Stimulated activated CD4-positive, alpha-beta T cell treated with anti-CD3 and anti-CD28 coated beads, Interleukin-4, amount 100 ng/mL, for 48 hours (primary cell): ENCODE measurements at regions not wholly inside any gene's neighbourhood (a gene's known extent, or its start where the extent isn't known, plus 50 kb on each side); places are given as distances from the start of the nearest gene placed in this dataset.
"Not testable (repeated sequence)": the region's sequence is repeated elsewhere in the genome, so short reads cannot be mapped to it uniquely, and the experiment has no call there.

Experiments
- DNase-seq, 2 donors: peaks; one replicate each; pipeline ENCODE4 v3.0.0-alpha.2; 2020; ENCODE audit warnings: low read depth in 2 of 2

- DNase-seq = no peak
Observed at GRCh38 chr19:27851543-27852060, 1361.3 kb downstream of the UQCRFS1 start.

GRCh38 chr19:27851002-27851481 is 1361.9 kb downstream of the UQCRFS1 start:
- no peak for DNase-seq

GRCh38 chr19:27846944-27847343 is 1366.0 kb downstream of the UQCRFS1 start:
- DNase-seq = no peak

DNA sequence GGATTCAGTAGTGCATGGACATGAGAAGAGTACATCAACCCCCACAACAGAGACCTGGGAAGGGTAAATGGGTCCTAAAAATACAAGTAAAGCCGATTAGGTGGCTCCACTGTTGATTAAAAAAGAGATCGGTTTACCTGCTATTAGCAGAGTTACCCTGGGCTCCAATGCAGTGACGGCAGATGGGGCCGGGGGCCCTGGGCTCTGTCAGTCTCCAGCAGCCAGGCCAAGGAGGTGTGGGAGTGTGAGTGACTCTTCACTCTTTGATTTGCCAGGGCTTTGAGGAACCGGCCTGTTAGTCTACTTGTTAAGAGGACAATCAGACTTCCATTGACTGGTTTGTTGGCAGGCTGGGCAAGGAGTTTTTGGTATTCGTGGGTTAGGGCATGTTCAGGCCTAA is 1368.7 kb downstream of the UQCRFS1 start:
- DNase-seq = no peak

- DNase-seq = no peak
Observed at GRCh38 chr19:27843861-27844260, 1369.1 kb downstream of the UQCRFS1 start.

DNA sequence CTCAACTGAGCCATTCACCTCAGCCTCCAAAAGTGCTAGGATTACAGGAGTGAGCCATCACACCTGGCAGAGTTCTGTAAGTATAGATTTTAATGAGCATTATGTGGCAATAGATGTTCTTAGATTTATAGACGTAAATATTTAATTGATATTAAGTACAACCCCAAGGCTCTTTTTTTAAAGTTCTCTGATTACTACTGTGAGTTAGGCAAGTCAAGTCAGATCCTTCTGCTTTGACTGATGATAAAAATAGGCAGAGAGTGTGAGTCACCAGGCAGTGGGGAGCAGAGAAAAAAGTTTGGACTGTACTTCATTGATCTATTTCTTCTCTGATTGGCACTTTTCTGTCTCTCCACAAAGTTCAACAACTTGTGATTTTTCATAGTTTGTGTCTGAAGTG is 1379.9 kb downstream of the UQCRFS1 start:
- no peak for DNase-seq

DNA sequence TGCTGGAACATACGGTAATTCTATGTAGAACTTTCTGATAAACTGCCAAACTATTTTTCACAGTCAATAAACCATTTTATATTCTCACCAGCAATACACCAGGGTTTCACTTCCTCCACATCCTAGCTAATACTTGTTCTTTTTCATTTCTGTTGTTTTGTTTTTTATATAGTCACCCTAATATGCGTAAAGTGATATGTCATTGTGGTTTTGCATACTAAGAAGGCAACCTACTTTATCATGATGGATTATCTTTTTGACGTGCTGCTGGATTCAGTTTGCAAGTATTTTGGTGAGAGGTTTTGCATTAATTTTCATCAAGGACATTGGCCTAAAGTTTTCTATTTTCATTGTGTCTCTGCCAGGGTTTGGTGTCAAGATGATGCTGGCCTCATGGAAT is 1384.1 kb downstream of the UQCRFS1 start:
- DNase-seq = no peak

DNA sequence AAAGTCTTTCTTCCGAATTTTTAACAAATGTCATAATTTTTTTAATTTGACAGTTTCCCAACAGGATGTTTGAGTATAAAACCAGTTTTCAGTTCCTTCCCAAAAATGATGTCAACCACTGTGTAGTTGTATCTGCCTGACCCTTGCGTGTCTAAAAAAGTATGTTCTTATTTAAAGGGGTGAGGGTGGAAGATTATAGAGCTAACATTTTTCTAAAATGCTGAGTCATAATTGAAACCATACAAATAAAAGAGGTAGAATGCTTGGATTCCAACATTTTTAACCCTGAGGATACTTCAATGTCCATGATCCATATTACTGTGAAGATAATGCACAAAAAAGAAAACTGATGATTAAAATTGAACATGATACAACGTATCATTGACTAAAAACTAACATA is 1388.8 kb downstream of the UQCRFS1 start:
- no peak for DNase-seq

DNA sequence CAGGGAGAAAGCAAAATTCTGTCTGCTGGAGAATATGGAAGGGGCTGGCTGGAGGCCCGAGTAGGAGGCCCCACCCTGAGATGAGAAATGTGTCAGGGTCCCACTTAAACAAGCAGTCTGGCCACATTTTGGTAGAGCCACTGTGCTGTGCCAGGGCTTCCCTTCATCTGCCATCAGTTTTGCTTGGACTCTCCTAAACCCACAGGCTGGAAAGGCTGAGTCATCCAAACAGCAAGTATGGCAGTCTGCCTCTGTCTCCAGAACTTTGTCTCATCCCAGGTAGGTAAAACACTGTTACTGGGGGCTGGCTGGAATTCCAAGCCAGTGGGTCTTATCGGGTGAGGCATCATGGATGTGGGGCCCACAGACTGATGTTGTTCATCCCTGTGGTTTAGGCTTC is 1390.6 kb downstream of the UQCRFS1 start:
- DNase-seq = no peak

DNA sequence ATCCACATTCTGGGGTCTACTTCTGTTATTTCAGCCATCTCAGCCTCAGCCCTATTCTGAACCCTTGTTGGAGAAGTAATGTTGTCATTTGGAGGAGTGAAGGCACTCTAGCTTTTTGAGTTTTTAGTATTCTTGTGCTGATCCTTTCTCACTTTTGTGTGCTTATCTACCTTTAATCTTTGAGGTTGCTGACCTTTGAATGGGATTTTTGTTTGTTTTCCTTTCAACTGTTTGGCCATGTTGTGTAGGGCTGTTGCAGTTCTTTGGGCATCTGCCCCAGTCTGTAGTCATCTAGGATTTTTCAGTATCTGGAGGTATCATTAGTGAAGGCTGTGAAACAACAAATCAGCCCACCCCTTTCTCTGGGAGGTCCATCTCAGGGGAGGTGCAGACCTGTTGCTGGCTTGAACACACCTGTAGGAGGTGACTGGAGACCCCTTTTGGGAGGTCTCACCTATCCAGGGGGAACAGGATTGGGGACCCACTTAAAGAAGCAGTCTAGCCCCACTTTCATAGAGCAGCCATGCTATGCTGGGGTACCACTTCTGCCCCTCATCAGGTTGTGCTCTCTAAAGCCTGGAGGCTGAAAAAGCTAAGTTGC is 1391.4 kb downstream of the UQCRFS1 start:
- no peak for DNase-seq

DNA sequence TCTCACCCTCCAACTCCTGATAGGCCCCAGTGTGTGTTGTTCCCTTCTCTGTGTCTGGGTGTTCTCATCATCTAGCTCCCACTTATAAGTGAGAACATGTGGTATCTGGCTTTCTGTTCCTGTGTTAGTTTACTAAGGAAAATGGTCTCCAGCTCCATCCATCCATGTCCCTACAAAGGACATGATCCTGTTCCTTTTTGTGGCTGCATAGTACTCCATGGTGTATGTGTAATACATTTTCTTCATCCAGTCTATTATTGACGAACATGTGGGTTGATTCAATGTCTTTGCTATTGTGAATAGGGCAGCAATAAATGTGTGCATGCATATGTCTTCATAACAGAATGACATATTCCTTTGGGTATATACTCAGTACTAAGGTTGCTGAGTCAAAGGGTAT is 1397.0 kb downstream of the UQCRFS1 start:
- no peak for DNase-seq

- not testable (repeated sequence) for DNase-seq
Observed at GRCh38 chr19:27814834-27815233, 1398.1 kb downstream of the UQCRFS1 start.

DNA sequence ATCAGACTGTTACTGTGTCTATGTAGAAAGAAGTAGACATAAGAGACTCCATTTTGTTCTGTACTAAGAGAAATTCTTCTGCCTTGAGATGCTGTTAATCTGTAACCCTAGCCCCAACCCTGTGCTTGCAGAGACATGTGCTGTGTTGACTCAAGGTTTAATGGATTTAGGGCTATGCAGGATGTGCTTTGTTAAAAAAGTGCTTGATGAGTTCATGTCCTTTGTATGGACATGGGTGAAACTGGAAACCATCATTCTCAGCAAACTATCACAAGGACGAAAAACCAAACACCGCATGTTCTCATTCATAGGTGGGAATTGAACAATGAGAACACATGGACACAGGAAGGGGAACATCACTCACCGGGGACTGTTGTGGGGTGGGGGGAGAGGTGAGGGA is 1398.7 kb downstream of the UQCRFS1 start:
- not testable (repeated sequence) for DNase-seq

DNA sequence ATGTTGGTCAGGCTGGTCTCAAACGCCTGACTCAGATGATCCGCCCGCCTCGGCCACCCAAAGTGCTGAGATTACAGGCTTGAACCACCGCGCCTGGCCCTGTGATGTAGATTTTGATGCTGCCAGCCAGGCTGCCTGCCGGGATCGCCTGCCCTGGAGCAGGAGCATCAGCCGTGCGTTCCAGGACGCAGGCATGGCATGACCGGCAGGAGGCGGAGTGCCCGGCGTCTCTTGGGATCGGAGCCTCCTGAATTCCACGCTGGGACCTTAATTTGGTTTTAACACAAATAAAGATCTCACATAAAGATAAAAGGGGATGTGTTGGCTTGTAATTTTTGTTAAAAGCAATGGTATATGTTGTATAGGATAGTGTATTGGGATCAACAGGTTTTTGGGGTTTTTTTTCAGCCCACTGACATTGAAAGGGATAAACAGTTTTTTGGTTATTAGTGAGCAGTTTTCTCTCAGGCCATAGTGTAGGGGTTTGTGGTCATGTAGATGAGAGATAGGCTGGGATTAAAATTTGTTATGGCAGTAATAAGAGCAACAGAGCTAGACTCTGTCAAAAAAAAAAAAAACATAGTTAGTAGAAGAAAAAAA is 1406.4 kb downstream of the UQCRFS1 start:
- no peak for DNase-seq

DNA sequence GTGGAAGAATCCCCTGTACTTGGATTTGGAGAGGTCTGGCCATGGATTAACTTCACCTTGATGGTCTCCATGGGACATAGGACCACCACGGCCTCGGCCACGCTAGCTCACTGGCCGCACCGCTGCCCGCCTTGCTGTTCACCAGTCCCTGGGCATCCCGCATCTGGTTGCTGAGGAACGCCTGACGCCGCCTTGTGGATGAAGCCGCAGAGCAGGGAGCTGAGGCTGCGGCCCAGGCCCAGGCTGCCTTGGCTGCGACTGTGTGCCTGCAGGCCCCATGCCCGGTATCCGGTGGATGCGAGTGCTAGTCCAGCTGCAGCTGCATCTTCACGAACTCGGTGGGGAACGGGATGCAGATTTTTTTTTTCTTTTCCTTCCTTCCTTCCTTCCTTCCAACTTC is 1407.1 kb downstream of the UQCRFS1 start:
- DNase-seq = no peak

DNA sequence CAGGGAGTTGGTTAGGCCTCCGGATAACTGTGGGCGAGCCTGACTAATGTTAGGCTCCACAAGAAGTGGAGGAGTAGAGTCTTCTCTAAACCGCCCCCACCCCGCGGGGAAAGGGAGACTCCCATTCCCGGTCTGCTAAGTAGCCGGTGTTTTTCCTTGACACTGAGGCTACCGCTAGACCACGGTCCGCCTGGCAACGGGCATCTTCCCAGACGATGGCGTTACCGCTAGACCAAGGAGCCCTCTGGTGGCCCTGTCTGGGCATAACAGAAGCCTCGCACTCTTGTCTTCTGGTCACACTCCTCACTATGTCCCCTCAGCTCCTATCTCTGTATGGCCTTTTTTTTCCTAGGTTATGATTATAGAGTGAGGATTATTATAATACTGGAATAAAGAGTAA is 1410.7 kb downstream of the UQCRFS1 start:
- DNase-seq = peak in 1 of 2 donors; percentile 0

DNA sequence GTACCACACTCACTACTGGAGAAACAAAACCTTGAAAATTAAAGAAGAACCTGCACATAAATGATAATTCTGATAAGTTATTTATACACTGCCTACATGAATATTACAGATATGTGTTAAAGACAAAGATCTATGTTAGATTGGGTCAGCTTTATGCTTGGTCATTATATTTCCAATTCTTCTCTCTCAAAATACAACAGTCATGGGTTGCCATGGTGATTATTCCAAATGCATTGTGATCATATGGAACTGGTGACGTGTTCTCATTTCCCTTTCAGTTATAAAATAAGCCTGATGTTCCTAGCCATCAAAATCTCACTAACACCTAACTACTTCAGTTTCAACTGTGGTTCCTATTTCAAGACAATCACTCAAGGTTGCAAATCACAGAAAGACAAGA is 1416.4 kb downstream of the UQCRFS1 start:
- DNase-seq = no peak

GRCh38 chr19:27796073-27796472 is 1416.9 kb downstream of the UQCRFS1 start:
- no peak for DNase-seq

- no peak for DNase-seq
Observed at GRCh38 chr19:27795369-27795768, 1417.6 kb downstream of the UQCRFS1 start.

DNA sequence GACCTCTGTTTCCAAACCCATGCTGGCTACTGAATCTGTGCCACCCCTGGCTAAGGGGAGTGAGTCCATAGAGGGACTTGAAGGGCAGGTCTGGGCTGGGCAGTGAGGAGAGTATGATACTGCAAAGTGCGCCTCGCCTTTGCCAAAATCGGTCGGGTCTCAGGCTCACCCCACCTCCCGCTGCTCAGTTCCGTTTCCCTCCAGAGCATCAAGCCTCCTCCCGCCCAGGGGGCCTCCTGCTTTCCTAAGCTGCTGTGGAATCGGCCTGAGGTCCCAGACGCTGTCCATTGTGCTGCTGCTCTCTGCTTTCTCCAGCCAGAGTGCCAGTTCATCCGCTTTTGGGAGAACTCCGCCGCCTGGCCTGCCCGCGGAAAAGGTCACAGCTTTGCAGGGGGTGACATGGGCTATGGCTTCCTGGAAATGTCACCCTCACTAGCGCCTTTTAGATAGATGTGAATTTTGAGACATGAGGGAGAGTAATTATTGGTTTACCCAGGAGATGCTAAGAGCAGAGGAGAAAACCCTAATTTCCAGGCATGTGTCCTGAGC is 1418.4 kb downstream of the UQCRFS1 start:
- no peak for DNase-seq

- peak; percentile 82 to 88 for DNase-seq
Observed at GRCh38 chr19:27793644-27794493, 1419.1 kb downstream of the UQCRFS1 start.

GRCh38 chr19:27793128-27793643 is 1419.8 kb downstream of the UQCRFS1 start:
- DNase-seq = peak; percentile 60 to 75
